Panc1 (cell line): ENCODE measurements at regions not wholly inside any gene's neighbourhood (a gene's known extent, or its start where the extent isn't known, plus 50 kb on each side); places are given as distances from the start of the nearest gene placed in this dataset.

Experiments used
- ATAC-seq: fragments of 200-7000 bp; cut with Tn5 transposase; 2 replicates; pipeline ENCODE4 v1.9.1; 2020; ENCODE audit warnings: mild to moderate bottlenecking, moderate library complexity
- BruUV-seq: library from RNA; stranded (reverse); fragments of 400-500 nt; replicated peaks from 2 replicates; lab custom pipeline; 2021; lab: Mats Ljungman, UMichigan
- CTCF ChIA-PET: fragments of 300-600 bp; sonication (Branson Sonifier 250); formaldehyde crosslinking; loops from one replicate; lab custom pipeline; 2022; ENCODE audit warnings: antibody characterized with exemption; lab: Charles Lee
- POLR2A ChIA-PET: fragments of 300-600 bp; sonication (Branson Sonifier 250); formaldehyde crosslinking; loops from one replicate; lab custom pipeline; 2022; ENCODE audit warnings: antibody characterized with exemption; lab: Charles Lee
- DNase-seq: peaks from one replicate; pipeline ENCODE4 v3.0.0-alpha.2; 2010; ENCODE audit warnings: low read depth, low spot score
- H3K27ac ChIP-seq: 2 replicates; pipeline ENCODE4 v1.5.1; 2011; ENCODE audit warnings: mild to moderate bottlenecking, low read length, inconsistent platforms
- H3K27me3 ChIP-seq: fragments of 200-500 bp; sonication (Bioruptor generic); 2 replicates; pipeline ENCODE4 v1.6.0; 2014; ENCODE audit warnings: low read length, inconsistent platforms; ENCODE audit not compliant: control insufficient read depth, insufficient read depth
- H3K36me3 ChIP-seq: fragments of 200-500 bp; sonication (Bioruptor generic); 2 replicates; pipeline ENCODE4 v1.5.1; 2014; ENCODE audit warnings: inconsistent platforms, mild to moderate bottlenecking, low read length, moderate library complexity; ENCODE audit not compliant: control insufficient read depth, insufficient read depth
- H3K4me1 ChIP-seq: 2 replicates; pipeline ENCODE4 v1.5.1; 2011; ENCODE audit warnings: inconsistent platforms, mild to moderate bottlenecking, low read length, moderate library complexity; ENCODE audit not compliant: control insufficient read depth, insufficient read depth
- H3K4me3 ChIP-seq, 2 experiments: 2 replicates each; pipeline ENCODE4 v1.5.1; 2011 to 2012; ENCODE audit warnings: low read depth in 2 of 2, low read length in 2 of 2, mild to moderate bottlenecking in 2 of 2, inconsistent platforms in 1 of 2, moderate library complexity in 1 of 2
- H3K9me3 ChIP-seq: fragments of 200-500 bp; sonication (Bioruptor generic); 2 replicates; pipeline ENCODE4 v1.5.1; 2014; ENCODE audit warnings: low read depth, mild to moderate bottlenecking, inconsistent platforms, low read length, moderate library complexity; ENCODE audit not compliant: control insufficient read depth, insufficient read depth
- POLR2AphosphoS5 ChIP-seq: IDR thresholded peaks from 2 replicates; pipeline ENCODE4 v1.6.1; 2012; ENCODE audit warnings: mild to moderate bottlenecking, low read depth, low read length, moderate library complexity
- SIN3A ChIP-seq: IDR thresholded peaks from 2 replicates; pipeline ENCODE4 v1.6.1; 2012; ENCODE audit warnings: low read depth, mild to moderate bottlenecking, low read length, moderate library complexity, borderline replicate concordance; ENCODE audit not compliant: insufficient read depth
- TCF7L2 ChIP-seq: IDR thresholded peaks from 2 replicates; pipeline ENCODE4 v1.6.1; 2011; ENCODE audit warnings: mild to moderate bottlenecking, low read depth, low read length, inconsistent platforms
- in situ Hi-C: cut with HindIII; loops from 2 replicates; pipeline ENCODE4 v1.10.0; 2016; ENCODE audit warnings: low sequenced_read_pairs, low pct_unique_long_range_greater_than_20kb
- intact Hi-C: fragments of 100-400 bp; cut with micrococcal nuclease; formaldehyde crosslinking; loops from one replicate; pipeline ENCODE4 v1.10.0; 2022; ENCODE audit not compliant: unreplicated experiment
- TF ChIP-seq, protein P1 (sequence below), 2 experiments: IDR thresholded peaks; 2 replicates each; pipeline ENCODE4 v1.6.1; 2011 to 2012; ENCODE audit warnings: low read depth in 2 of 2, control low read depth in 1 of 2, low read length in 1 of 2, mild to moderate bottlenecking in 1 of 2, moderate library complexity in 1 of 2; ENCODE audit not compliant: insufficient read depth in 1 of 2
- TF ChIP-seq, protein P2 (sequence below): fragments of 450-650 bp; IDR thresholded peaks from 2 replicates; pipeline ENCODE4 v1.5.1; 2017; ENCODE audit warnings: mild to moderate bottlenecking

DNA sequence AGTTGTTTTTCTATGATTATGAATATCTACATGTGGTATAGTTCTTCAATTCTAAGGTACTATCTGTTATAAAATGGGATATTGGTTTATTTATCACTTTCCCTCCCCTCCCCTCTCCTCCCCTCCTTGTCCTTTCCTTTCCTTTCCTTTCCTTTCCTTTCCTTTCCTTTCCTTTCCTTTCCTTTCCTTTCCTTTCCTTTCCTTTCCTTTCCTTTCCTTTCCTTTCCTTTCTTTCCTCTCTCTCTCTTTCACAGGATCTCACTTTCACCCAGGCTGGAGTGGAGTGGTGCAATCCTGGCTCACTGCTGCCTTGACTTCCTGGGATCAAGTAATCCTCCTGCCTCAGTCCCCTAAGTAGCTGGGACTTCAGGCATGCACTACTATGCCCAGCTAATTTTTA is 466.8 kb downstream of the DMAC1 start:
- Histone ChIP-seq H3K36me3 (no peaks in the 10 kb centered on the region), H3K27ac (no peak overlapping the region), H3K4me3 (no peak overlapping the region), H3K27me3 (no peaks in the 10 kb centered on the region), H3K4me1 (no peaks in the 10 kb centered on the region), H3K9me3 (no peaks in the 10 kb centered on the region)
- no peak for ATAC-seq
- in situ Hi-C loops (no loop called here), intact Hi-C loops (no loop called here)
- BruUV-seq: no TSS peak
- POLR2A ChIA-PET: no interaction called here
- TF ChIP-seq, protein P1, sequence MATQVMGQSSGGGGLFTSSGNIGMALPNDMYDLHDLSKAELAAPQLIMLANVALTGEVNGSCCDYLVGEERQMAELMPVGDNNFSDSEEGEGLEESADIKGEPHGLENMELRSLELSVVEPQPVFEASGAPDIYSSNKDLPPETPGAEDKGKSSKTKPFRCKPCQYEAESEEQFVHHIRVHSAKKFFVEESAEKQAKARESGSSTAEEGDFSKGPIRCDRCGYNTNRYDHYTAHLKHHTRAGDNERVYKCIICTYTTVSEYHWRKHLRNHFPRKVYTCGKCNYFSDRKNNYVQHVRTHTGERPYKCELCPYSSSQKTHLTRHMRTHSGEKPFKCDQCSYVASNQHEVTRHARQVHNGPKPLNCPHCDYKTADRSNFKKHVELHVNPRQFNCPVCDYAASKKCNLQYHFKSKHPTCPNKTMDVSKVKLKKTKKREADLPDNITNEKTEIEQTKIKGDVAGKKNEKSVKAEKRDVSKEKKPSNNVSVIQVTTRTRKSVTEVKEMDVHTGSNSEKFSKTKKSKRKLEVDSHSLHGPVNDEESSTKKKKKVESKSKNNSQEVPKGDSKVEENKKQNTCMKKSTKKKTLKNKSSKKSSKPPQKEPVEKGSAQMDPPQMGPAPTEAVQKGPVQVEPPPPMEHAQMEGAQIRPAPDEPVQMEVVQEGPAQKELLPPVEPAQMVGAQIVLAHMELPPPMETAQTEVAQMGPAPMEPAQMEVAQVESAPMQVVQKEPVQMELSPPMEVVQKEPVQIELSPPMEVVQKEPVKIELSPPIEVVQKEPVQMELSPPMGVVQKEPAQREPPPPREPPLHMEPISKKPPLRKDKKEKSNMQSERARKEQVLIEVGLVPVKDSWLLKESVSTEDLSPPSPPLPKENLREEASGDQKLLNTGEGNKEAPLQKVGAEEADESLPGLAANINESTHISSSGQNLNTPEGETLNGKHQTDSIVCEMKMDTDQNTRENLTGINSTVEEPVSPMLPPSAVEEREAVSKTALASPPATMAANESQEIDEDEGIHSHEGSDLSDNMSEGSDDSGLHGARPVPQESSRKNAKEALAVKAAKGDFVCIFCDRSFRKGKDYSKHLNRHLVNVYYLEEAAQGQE (IDR thresholded peaks at IDR 0.05; ENCODE audit: insufficient read depth in 1 of 2, low read depth in 2 of 2, low read length in 1 of 2): no peak
- TF ChIP-seq, protein P2, sequence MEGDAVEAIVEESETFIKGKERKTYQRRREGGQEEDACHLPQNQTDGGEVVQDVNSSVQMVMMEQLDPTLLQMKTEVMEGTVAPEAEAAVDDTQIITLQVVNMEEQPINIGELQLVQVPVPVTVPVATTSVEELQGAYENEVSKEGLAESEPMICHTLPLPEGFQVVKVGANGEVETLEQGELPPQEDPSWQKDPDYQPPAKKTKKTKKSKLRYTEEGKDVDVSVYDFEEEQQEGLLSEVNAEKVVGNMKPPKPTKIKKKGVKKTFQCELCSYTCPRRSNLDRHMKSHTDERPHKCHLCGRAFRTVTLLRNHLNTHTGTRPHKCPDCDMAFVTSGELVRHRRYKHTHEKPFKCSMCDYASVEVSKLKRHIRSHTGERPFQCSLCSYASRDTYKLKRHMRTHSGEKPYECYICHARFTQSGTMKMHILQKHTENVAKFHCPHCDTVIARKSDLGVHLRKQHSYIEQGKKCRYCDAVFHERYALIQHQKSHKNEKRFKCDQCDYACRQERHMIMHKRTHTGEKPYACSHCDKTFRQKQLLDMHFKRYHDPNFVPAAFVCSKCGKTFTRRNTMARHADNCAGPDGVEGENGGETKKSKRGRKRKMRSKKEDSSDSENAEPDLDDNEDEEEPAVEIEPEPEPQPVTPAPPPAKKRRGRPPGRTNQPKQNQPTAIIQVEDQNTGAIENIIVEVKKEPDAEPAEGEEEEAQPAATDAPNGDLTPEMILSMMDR: no peak
- DNase-seq: no peak
- CTCF ChIA-PET: no interaction called here

DNA sequence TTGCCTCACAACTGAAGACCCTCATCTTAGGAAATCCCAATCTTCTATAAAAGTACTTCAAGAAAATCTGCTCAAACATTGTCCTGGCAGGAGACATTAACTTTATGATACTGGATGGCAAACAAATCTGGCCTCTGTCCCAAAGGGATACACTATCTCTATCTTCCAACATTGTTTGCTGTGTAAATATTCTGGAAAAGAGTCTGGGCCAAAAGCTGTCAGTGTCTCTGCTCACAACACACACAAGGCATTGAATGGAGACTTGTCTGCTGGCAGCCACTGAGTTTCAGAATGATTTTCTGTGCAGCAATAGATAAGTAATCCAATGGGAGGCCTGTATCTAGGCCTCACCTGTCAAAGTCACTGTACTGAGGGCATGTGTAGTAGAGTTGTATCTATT is 471.1 kb downstream of the DMAC1 start:
- no TSS peak for BruUV-seq
- Histone ChIP-seq H3K4me1 (no peaks in the 10 kb centered on the region), H3K36me3 (no peaks in the 10 kb centered on the region), H3K9me3 (no peaks in the 10 kb centered on the region), H3K27ac (no peak overlapping the region), H3K4me3 (no peak overlapping the region), H3K27me3 (no peaks in the 10 kb centered on the region)
- no peak for DNase-seq
- ChIA-PET CTCF (no interaction called here), POLR2A (no interaction called here)
- in situ Hi-C loops (no loop called here), intact Hi-C loops (no loop called here)
- ATAC-seq: no peak
- TF ChIP-seq TCF7L2 (no peak), SIN3A (no peak), POLR2AphosphoS5 (no peak)
- TF ChIP-seq, protein P1 (IDR thresholded peaks at IDR 0.05; ENCODE audit: insufficient read depth in 1 of 2, low read depth in 2 of 2, low read length in 1 of 2): no peak
- TF ChIP-seq, protein P2: no peak
